ENCODE measurements at regions not wholly inside any gene's neighbourhood (a gene's known extent, or its start where the extent isn't known, plus 50 kb on each side); places are given as distances from the start of the nearest gene placed in this dataset.

DNA sequence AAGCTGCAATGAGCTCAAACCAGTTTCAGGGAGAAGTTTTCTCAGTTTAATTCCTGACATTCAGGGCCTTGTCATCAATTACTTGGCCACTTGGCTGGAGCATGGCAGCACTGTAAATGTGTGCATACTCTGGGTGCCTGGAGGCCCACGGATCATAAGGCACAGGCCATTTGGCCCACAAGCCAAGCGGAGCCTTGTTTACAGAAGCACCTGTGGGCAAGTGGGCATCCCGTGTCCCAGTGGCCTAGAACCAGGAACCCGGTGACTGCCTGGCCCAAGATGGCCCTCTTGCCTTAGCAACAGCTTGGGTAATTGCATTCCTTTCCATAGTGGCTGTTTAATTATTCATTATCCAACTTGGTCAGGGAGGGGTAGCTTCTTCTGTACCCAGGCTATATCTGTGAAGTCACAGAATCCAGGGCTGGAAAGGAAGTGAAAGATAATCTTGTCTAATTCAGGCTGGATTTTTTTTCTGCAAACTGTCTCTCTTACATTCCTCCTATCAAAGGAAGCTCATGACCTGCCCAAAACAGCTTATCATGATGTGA, 426.4 kb upstream of the ZMIZ1 start:
- no peak for DNase-seq (ENCODE audit: extremely low spot score)

GRCh38 chr10:78643513-78643912, 425.3 kb upstream of the ZMIZ1 start:
- POLR2A ChIA-PET = no interaction called here
- no peak for DNase-seq (ENCODE audit: extremely low spot score)
- CTCF ChIA-PET = no interaction called here
- TF ChIP-seq, protein P1, sequence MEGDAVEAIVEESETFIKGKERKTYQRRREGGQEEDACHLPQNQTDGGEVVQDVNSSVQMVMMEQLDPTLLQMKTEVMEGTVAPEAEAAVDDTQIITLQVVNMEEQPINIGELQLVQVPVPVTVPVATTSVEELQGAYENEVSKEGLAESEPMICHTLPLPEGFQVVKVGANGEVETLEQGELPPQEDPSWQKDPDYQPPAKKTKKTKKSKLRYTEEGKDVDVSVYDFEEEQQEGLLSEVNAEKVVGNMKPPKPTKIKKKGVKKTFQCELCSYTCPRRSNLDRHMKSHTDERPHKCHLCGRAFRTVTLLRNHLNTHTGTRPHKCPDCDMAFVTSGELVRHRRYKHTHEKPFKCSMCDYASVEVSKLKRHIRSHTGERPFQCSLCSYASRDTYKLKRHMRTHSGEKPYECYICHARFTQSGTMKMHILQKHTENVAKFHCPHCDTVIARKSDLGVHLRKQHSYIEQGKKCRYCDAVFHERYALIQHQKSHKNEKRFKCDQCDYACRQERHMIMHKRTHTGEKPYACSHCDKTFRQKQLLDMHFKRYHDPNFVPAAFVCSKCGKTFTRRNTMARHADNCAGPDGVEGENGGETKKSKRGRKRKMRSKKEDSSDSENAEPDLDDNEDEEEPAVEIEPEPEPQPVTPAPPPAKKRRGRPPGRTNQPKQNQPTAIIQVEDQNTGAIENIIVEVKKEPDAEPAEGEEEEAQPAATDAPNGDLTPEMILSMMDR (IDR thresholded peaks at IDR 0.05; ENCODE audit: control extremely low read depth, extremely low read depth, low read depth, missing control alignments) = no peak

More for the DNA sequence above, 426.4 kb upstream of the ZMIZ1 start:
- ChIA-PET CTCF (interaction anchor here (1.3 to 3.1 kb wide), 2 partner anchors 11 to 16 kb away, joined by 6 to 21 read pairs; no protein-coding TSS in a partner anchor), POLR2A (no interaction called here)
- TF ChIP-seq, protein P1 (IDR thresholded peaks at IDR 0.05; ENCODE audit: control extremely low read depth, extremely low read depth, low read depth, missing control alignments) = no peak

DNA sequence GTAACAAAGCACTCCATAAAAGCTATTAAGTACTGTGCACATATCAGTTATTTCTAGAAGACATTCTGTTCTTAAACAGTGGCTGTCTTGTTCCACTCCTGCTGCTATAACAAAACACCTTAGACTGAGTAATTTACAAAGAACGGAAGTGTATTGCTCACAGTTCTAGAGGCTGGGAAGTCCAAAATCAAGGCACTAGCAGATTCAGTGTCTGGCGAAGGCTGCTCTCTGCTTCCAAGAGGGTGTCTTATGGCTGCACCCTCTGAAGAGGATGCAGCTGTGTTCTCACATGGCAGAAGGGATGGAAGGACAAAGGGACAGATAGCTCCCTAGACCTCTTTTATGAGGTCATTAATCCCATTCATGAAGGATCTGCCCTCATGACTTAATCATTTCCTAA, 424.2 kb upstream of the ZMIZ1 start:
- ChIA-PET POLR2A (no interaction called here), CTCF (no interaction called here)
- TF ChIP-seq, protein P1 (IDR thresholded peaks at IDR 0.05; ENCODE audit: control extremely low read depth, extremely low read depth, low read depth, missing control alignments) = no peak
- DNase-seq (ENCODE audit: extremely low spot score) = no peak

- CTCF ChIA-PET = no interaction called here
- POLR2A ChIA-PET = no interaction called here
- TF ChIP-seq, protein P1 (IDR thresholded peaks at IDR 0.05; ENCODE audit: control extremely low read depth, extremely low read depth, low read depth, missing control alignments) = no peak
- DNase-seq (ENCODE audit: extremely low spot score) = no peak
These were observed 423.5 kb upstream of the ZMIZ1 start for GRCh38 chr10:78645169-78645686.

DNA sequence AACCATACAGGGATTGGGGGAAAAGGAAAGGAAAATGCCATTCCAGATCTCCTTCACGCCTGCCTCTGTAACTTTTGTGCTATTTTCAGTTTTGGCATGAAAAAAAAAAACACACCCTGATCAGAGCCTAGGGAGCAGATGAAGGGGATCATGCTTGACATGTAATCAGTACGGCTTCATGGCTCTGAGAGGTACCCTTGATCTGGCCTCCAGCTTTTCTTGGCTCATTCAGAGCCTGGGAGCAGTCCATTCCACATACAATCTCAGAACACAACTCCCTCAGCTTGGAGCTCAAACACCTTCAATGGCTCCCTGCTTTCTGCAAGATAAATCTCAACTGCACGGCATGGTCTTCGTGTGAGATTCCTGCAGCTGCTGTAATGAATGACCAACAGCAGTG, 422.8 kb upstream of the ZMIZ1 start:
- no peak for DNase-seq (ENCODE audit: extremely low spot score)
- ChIA-PET CTCF (no interaction called here), POLR2A (no interaction called here)
- TF ChIP-seq, protein P1 (IDR thresholded peaks at IDR 0.05; ENCODE audit: control extremely low read depth, extremely low read depth, low read depth, missing control alignments) = no peak

DNA sequence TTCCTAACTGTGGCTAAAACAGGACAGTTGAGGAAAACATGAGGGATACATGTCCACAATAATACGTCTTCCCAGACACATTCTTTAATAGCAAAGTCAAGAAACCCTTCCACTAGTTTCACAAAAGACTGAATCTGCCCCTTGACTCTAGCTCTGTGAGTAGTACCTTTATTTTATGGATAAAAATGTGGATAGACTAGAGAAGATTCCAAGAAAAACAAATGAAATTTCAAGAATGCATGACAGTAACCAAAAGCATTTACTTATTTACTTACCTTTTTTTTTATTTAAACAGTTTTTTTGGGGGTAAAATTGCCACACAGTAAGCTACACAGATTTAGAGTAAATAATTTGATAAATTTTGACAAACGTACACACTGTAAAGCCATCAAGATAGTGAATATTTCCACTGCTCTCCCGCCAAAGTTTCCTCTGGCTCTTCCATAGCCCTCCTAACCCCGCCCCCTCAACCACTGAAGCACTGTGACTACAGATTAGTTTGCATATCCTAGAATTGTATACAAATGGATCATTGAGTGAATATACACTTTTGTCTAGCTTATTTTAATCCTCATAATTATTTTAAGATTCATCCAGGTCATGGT, 420.4 kb upstream of the ZMIZ1 start:
- DNase-seq (ENCODE audit: extremely low spot score) = no peak
- CTCF ChIA-PET = interaction anchor here (2.1 to 2.8 kb wide), 3 partner anchors 8 to 24 kb away, joined by 6 to 16 read pairs (median 7); no protein-coding TSS in a partner anchor
- POLR2A ChIA-PET = no interaction called here
- TF ChIP-seq, protein P1 (IDR thresholded peaks at IDR 0.05; ENCODE audit: control extremely low read depth, extremely low read depth, low read depth, missing control alignments) = no peak

All from GM10248 (cell line).